ENCODE measurements at regions not wholly inside any gene's neighbourhood (a gene's known extent, or its start where the extent isn't known, plus 50 kb on each side); places are given as distances from the start of the nearest gene placed in this dataset.

GRCh38 chr6:81808851-81809570 is 56.5 kb upstream of the TENT5A start:
- no peak overlapping the region for H3K4me3 ChIP-seq (ENCODE audit: low read depth, low read length)
- POLR2A ChIA-PET, result no interaction called here
- no peak overlapping the region for H3K27ac ChIP-seq (ENCODE audit: extremely low read depth, low read depth, low read length)
- CTCF ChIA-PET, result no interaction called here
- no peaks in the 10 kb centered on the region for H3K9me3 ChIP-seq (ENCODE audit: control insufficient read depth, insufficient read depth, low read depth, low read length)
- H3K4me1 ChIP-seq (ENCODE audit: control insufficient read depth, insufficient read depth, low read length), result no peaks in the 10 kb centered on the region
- H3K36me3 ChIP-seq (ENCODE audit: control insufficient read depth in 2 of 2, insufficient read depth in 1 of 2, low read length in 2 of 2), result no peaks in the 10 kb centered on the region
- TF ChIP-seq ZNF148 (tag by site-specific recombination; IDR thresholded peaks at IDR 0.05; ENCODE audit: borderline replicate concordance) (no peak), ZNF132 (tag by site-specific recombination; IDR thresholded peaks at IDR 0.05; ENCODE audit: borderline replicate concordance) (no peak), ZNF768 (tag by site-specific recombination; IDR thresholded peaks at IDR 0.05) (no peak)

GRCh38 chr6:81806793-81807565 is 54.5 kb upstream of the TENT5A start:
- POLR2A ChIA-PET, result no interaction called here
- Histone ChIP-seq H3K4me1 (ENCODE audit: control insufficient read depth, insufficient read depth, low read length) (no peaks in the 10 kb centered on the region), H3K36me3 (ENCODE audit: control insufficient read depth in 2 of 2, insufficient read depth in 1 of 2, low read length in 2 of 2) (no peaks in the 10 kb centered on the region), H3K9me3 (ENCODE audit: control insufficient read depth, insufficient read depth, low read depth, low read length) (no peaks in the 10 kb centered on the region), H3K4me3 (ENCODE audit: low read depth, low read length) (no peak overlapping the region), H3K27ac (ENCODE audit: extremely low read depth, low read depth, low read length) (no peak overlapping the region)
- TF ChIP-seq SCRT2 (tag by site-specific recombination; IDR thresholded peaks at IDR 0.05) (no peak), KLF1 (tag by site-specific recombination; IDR thresholded peaks at IDR 0.05) (no peak), SP7 (tag by site-specific recombination; IDR thresholded peaks at IDR 0.05) (no peak), ZNF610 (tag by site-specific recombination; IDR thresholded peaks at IDR 0.05; ENCODE audit: borderline replicate concordance) (no peak), ZSCAN18 (tag by site-specific recombination; IDR thresholded peaks at IDR 0.05) (no peak), ZNF394 (tag by site-specific recombination; IDR thresholded peaks at IDR 0.05; ENCODE audit: borderline replicate concordance) (no peak), ZNF175 (tag by site-specific recombination; IDR thresholded peaks at IDR 0.05) (no peak), KLF9 (tag by site-specific recombination; IDR thresholded peaks at IDR 0.05; ENCODE audit: low read depth) (no peak), ZNF404 (tag by site-specific recombination; IDR thresholded peaks at IDR 0.05) (no peak), ZNF785 (tag by site-specific recombination; IDR thresholded peaks at IDR 0.05) (no peak), GLIS2 (tag by site-specific recombination; IDR thresholded peaks at IDR 0.05) (no peak), ZNF510 (tag by site-specific recombination; IDR thresholded peaks at IDR 0.05; ENCODE audit: insufficient replicate concordance) (no peak), EGR2 (tag by site-specific recombination; IDR thresholded peaks at IDR 0.05; ENCODE audit: low read depth) (no peak)
- CTCF ChIA-PET, result no interaction called here

- no peak overlapping the region for H3K27ac ChIP-seq (ENCODE audit: extremely low read depth, low read depth, low read length)
- no peaks in the 10 kb centered on the region for H3K36me3 ChIP-seq (ENCODE audit: control insufficient read depth in 2 of 2, insufficient read depth in 1 of 2, low read length in 2 of 2)
- CTCF ChIA-PET, result no interaction called here
- no peaks in the 10 kb centered on the region for H3K9me3 ChIP-seq (ENCODE audit: control insufficient read depth, insufficient read depth, low read depth, low read length)
- H3K4me1 ChIP-seq (ENCODE audit: control insufficient read depth, insufficient read depth, low read length), result no peaks in the 10 kb centered on the region
- no peak overlapping the region for H3K4me3 ChIP-seq (ENCODE audit: low read depth, low read length)
- POLR2A ChIA-PET, result no interaction called here
- TF ChIP-seq ZNF214 (tag by site-specific recombination; IDR thresholded peaks at IDR 0.05; ENCODE audit: borderline replicate concordance), result no peak
- no peak for TF ChIP-seq KLF9 (tag by site-specific recombination; IDR thresholded peaks at IDR 0.05; ENCODE audit: low read depth)
- no peak for TF ChIP-seq ZNF114 (tag by site-specific recombination; IDR thresholded peaks at IDR 0.05)
- TF ChIP-seq ZBTB17 (tag by site-specific recombination; IDR thresholded peaks at IDR 0.05), result no peak
- no peak for TF ChIP-seq ZNF510 (tag by site-specific recombination; IDR thresholded peaks at IDR 0.05; ENCODE audit: insufficient replicate concordance)
- TF ChIP-seq ZBTB10 (tag by site-specific recombination; IDR thresholded peaks at IDR 0.05), result no peak
- TF ChIP-seq CTCF (tag by site-specific recombination; IDR thresholded peaks at IDR 0.05), result no peak
Measured at GRCh38 chr6:81802356-81802755, 49.9 kb upstream of the TENT5A start.

Measured in HEK293 (cell line).